Stimulated activated CD4-positive, alpha-beta T cell treated with anti-CD3 and anti-CD28 coated beads, Interleukin-4, amount 100 ng/mL, for 48 hours (primary cell): ENCODE measurements at regions not wholly inside any gene's neighbourhood (a gene's known extent, or its start where the extent isn't known, plus 50 kb on each side); places are given as distances from the start of the nearest gene placed in this dataset.

ENCODE experiments used
- DNase-seq, 2 donors: peaks; one replicate each; pipeline ENCODE4 v3.0.0-alpha.2; 2020; ENCODE audit warnings: low read depth in 2 of 2

- DNase-seq = no peak
Measured at GRCh38 chr6:169165561-169166300, 87.9 kb downstream of the THBS2 start.

GRCh38 chr6:169164986-169165385, 88.7 kb downstream of the THBS2 start:
- no peak for DNase-seq

- DNase-seq = no peak
Measured at GRCh38 chr6:169164451-169164850, 89.2 kb downstream of the THBS2 start.

GRCh38 chr6:169163411-169163901, 90.2 kb downstream of the THBS2 start:
- DNase-seq = no peak

GRCh38 chr6:169162752-169163407, 90.8 kb downstream of the THBS2 start:
- no peak for DNase-seq

- DNase-seq = no peak
Measured at GRCh38 chr6:169162249-169162648, 91.4 kb downstream of the THBS2 start.

- DNase-seq = no peak
Measured at GRCh38 chr6:169161572-169162167, 92.0 kb downstream of the THBS2 start.

- DNase-seq = no peak
Measured at GRCh38 chr6:169160855-169161560, 92.6 kb downstream of the THBS2 start.

GRCh38 chr6:169160091-169160854, 93.4 kb downstream of the THBS2 start:
- no peak for DNase-seq

- DNase-seq = no peak
Measured at GRCh38 chr6:169159331-169159730, 94.3 kb downstream of the THBS2 start.

GRCh38 chr6:169158691-169159090, 95.0 kb downstream of the THBS2 start:
- DNase-seq = no peak

GRCh38 chr6:169158174-169158573, 95.5 kb downstream of the THBS2 start:
- no peak for DNase-seq

GRCh38 chr6:169157197-169158148, 96.2 kb downstream of the THBS2 start:
- no peak for DNase-seq

- no peak for DNase-seq
Measured at GRCh38 chr6:169156793-169157147, 96.9 kb downstream of the THBS2 start.

- no peak for DNase-seq
Measured at GRCh38 chr6:169156108-169156792, 97.4 kb downstream of the THBS2 start.

- DNase-seq = no peak
Measured at GRCh38 chr6:169155481-169155880, 98.2 kb downstream of the THBS2 start.

GRCh38 chr6:169153401-169153800, 100.2 kb downstream of the THBS2 start:
- DNase-seq = no peak

GRCh38 chr6:169146521-169146920, 107.1 kb downstream of the THBS2 start:
- no peak for DNase-seq

GRCh38 chr6:169145991-169146501, 107.6 kb downstream of the THBS2 start:
- DNase-seq = no peak

- DNase-seq = no peak
Measured at GRCh38 chr6:169145496-169145895, 108.2 kb downstream of the THBS2 start.
